DMS 273 treated with DMSO at 0.1 percent for 48 hours (cell line): ENCODE measurements at regions not wholly inside any gene's neighbourhood (a gene's known extent, or its start where the extent isn't known, plus 50 kb on each side); places are given as distances from the start of the nearest gene placed in this dataset.
A peak's percentile ranks its signal among the peaks of the same experiment; 100 is the strongest.

ENCODE experiments used
- DNase-seq: peaks from one replicate; lab custom pipeline; 2025; lab: John Stamatoyannopoulos, UW

GRCh38 chr6:139597771-139598755 lies 223.6 kb upstream of the CITED2 start:
- DNase-seq = no peak

- DNase-seq = no peak
Observed at GRCh38 chr6:139597087-139597763, 222.8 kb upstream of the CITED2 start.

- DNase-seq = no peak
Observed at GRCh38 chr6:139595183-139595582, 220.7 kb upstream of the CITED2 start.

DNA sequence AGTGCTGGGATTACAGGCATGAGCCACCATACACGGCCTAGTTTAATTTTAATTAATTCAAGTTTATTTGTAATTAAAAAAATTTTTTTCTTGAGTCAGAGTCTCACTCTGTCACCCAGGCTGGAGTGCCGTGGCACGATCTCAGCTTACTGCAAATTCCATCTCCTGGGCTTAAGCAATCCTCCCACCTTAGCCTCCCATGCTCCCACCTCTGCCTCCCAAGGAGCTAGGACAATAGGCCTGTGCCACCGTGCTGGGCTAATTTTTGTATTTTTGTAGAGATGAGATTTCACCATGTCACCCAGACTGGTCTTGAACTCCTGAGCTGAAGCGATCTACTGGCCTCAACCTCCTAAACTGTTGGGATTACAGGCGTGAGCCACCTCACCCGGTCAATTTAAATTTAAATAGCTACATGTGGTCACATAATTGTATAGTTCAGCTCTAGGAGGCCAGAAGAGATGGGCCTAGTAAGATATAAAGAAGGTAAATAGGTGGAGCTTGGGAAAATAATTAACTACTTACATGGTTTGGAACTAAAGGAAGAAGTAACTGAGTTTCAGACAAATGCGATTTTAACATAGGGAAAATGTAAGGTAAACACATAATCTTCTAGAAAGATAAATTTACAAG lies 220.0 kb upstream of the CITED2 start:
- no peak for DNase-seq

DNA sequence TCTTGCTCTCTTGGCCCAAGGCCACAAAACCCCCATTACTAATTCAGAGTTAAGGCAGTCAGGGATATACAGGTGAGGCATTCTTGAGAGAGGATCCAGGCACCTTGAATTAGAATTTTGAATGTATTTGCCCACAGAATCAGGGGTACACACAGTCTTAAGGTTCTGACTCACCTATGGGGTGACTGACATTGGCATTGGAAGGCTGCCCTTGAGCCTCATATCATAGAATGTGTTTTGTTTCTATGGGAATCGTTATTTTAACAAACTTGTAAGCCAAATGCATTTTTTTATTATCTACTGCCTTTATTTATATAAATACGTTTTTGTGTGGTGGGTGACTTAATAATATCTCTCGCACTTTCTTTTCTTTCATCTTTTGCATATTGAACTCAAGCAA lies 218.6 kb upstream of the CITED2 start:
- no peak for DNase-seq

- no peak for DNase-seq
Observed at GRCh38 chr6:139592011-139592410, 217.6 kb upstream of the CITED2 start.

GRCh38 chr6:139591075-139591865 lies 216.8 kb upstream of the CITED2 start:
- no peak for DNase-seq

GRCh38 chr6:139590206-139590605 lies 215.8 kb upstream of the CITED2 start:
- no peak for DNase-seq

DNA sequence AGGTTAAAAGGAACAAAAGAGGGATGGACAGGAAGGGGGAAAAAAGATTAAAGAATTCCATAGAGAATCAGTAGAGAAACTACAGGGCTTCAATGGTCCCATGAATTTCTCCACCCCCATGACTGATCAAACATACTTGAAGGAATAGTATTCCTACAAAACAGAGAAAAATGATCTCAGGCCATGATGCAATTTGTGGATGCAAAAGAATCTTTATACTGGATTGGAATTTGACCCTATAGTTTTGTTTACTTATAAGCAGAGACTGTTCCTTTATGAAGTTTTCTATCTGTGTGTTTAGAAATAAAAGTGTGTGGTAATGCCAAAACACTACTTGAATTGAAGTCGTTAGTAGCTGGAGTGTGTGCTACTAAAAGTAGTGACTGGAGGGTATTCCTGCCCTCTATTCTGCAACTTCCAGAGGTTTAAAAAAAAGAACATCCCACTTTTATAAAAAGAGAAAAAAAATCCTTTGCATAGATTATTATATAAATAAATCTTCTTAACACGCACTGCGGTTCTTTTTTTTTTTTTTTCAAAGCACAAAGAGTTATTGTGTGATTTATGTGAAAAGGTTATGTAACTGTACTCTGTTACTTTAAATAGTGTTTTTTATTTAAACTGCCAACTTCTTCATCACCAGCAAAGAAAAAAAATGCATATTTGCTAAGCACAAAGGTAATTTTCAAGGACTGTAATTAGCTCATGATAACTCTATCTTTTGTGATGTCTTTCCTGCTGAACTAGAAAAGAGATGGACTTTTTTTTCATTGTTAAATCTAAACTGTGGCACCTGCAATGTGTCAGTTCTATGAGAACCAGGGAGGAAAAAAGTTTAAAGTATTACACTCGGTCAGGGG lies 214.5 kb upstream of the CITED2 start:
- no peak for DNase-seq

- peak; percentile 63 for DNase-seq
Observed at GRCh38 chr6:139588076-139588639, 213.7 kb upstream of the CITED2 start.

GRCh38 chr6:139587469-139587868 lies 213.0 kb upstream of the CITED2 start:
- no peak for DNase-seq

DNA sequence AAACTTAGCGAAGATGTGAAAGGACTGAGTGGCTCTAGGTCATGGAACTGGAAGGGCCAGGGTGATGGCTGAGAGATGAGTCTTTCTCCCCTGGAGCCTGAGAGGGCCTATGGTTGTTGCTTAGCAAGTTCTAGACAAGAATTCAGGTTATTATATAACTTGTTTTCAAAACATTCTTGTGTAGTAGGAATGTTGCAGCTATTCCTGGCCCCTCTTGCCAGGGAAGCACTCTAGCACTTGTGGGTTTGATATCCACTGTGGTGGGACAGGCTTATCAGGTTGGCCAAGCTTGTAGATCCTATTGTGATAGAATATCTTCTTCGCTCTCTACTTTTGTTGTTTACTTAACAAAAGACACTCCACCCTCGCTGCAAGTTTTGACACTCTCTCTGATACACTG lies 211.8 kb upstream of the CITED2 start:
- DNase-seq = no peak

GRCh38 chr6:139584599-139584998 lies 210.2 kb upstream of the CITED2 start:
- no peak for DNase-seq

DNA sequence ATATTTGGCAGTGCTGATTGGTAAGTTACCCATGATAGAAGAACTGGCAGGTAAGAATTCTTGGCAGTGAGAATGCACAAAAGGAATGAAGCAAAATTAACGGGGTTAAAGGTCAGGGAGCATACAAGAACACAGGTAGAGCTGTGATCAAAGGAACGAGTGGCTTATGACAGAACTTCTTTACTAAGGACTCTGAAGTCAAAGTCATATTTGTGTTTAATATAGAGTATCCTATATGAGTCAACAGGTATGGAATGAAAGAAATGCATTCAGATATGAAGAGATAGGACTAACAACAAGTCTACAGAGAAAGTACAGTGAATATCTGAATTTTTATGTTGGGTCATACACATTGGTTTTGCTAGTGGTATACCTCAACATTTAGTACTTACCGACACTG lies 209.0 kb upstream of the CITED2 start:
- no peak for DNase-seq

- DNase-seq = no peak
Observed at GRCh38 chr6:139582956-139583355, 208.5 kb upstream of the CITED2 start.

GRCh38 chr6:139581485-139581865 lies 207.0 kb upstream of the CITED2 start:
- DNase-seq = no peak

DNA sequence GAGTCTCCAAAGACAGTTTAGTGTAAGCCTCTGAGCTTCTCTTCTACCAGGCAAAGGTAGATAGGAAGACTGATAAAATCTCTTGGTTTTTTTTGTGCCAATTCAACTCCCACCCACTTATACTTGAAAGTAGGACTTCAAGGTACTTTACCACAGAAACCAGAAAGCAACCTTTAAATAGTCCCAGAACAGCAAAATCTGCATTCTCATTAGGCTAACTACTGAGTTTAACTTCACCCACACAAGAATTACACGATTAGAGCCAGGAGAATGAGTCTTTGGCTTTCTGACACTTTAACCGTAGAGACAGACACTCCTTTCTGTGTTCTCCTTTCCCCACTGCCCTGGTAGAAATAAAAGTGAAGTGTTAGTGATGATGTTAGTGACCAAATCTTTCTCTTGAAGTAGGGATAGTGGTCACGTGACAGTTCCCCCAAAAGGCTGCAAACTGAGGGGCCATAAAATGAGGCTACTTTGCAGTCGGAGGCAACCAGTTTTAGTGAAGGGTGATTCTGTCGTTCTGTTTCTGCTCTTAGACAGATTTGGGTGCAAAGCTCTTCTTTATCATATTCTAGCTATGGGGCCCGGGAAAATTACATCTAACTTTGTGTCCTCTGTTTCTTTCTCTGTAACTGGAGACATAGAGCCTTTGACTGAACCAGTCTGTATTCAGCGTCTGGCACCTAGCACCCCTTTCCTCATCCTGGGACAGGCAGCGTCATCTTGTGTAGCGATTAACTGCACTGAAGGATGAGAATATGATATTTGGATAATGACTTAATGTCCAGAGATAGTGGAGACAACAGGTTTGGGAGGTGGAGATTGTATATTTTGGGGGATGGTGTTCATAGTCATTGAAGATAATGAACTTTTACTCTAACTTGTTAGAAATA lies 206.4 kb upstream of the CITED2 start:
- DNase-seq = no peak

GRCh38 chr6:139577763-139578604 lies 203.5 kb upstream of the CITED2 start:
- DNase-seq = no peak
